ENCODE measurements at regions not wholly inside any gene's neighbourhood (a gene's known extent, or its start where the extent isn't known, plus 50 kb on each side); places are given as distances from the start of the nearest gene placed in this dataset.

- no peak for TF ChIP-seq CTCF (IDR thresholded peaks at IDR 0.05 in 2 of 3, conservative IDR thresholded peaks at IDR 0.05 in 1 of 3; ENCODE audit: control insufficient read depth in 2 of 3, extremely low read depth in 1 of 3, insufficient read depth in 1 of 3, low read depth in 3 of 3, low read length in 3 of 3)
- TF ChIP-seq TCF12 (IDR thresholded peaks at IDR 0.05; ENCODE audit: low read depth, low read length) = no peak
- TF ChIP-seq USF2 (IDR thresholded peaks at IDR 0.05; ENCODE audit: borderline replicate concordance, low read depth, low read length) = no peak
- TF ChIP-seq DPF2 (IDR thresholded peaks at IDR 0.05) = no peak
- no peak for TF ChIP-seq CHD2 (IDR thresholded peaks at IDR 0.05; ENCODE audit: borderline replicate concordance, low read depth, low read length)
- no peak for TF ChIP-seq SUZ12 (IDR thresholded peaks at IDR 0.05; ENCODE audit: unreplicated experiment)
- no peak for TF ChIP-seq POLR2AphosphoS5 (IDR thresholded peaks at IDR 0.05; ENCODE audit: low read length)
- TF ChIP-seq SMC3 (IDR thresholded peaks at IDR 0.05; ENCODE audit: borderline replicate concordance, low read length) = no peak
- no peak for TF ChIP-seq SPI1 (IDR thresholded peaks at IDR 0.05; ENCODE audit: borderline replicate concordance, insufficient read depth, low read depth, low read length)
- TF ChIP-seq MTA3 (IDR thresholded peaks at IDR 0.05; ENCODE audit: borderline replicate concordance, low read length) = no peak
Observed at GRCh38 chr6:91447081-91447480, 860.2 kb upstream of the MAP3K7 start.

All from GM12878 (cell line).